ENCODE measurements at regions not wholly inside any gene's neighbourhood (a gene's known extent, or its start where the extent isn't known, plus 50 kb on each side); places are given as distances from the start of the nearest gene placed in this dataset.

- TF ChIP-seq, protein P1, sequence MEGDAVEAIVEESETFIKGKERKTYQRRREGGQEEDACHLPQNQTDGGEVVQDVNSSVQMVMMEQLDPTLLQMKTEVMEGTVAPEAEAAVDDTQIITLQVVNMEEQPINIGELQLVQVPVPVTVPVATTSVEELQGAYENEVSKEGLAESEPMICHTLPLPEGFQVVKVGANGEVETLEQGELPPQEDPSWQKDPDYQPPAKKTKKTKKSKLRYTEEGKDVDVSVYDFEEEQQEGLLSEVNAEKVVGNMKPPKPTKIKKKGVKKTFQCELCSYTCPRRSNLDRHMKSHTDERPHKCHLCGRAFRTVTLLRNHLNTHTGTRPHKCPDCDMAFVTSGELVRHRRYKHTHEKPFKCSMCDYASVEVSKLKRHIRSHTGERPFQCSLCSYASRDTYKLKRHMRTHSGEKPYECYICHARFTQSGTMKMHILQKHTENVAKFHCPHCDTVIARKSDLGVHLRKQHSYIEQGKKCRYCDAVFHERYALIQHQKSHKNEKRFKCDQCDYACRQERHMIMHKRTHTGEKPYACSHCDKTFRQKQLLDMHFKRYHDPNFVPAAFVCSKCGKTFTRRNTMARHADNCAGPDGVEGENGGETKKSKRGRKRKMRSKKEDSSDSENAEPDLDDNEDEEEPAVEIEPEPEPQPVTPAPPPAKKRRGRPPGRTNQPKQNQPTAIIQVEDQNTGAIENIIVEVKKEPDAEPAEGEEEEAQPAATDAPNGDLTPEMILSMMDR (conservative IDR thresholded peaks at IDR 0.05; ENCODE audit: low read length): peak; percentile 51
- no peak for TF ChIP-seq EZH2phosphoT487 (IDR thresholded peaks at IDR 0.05; ENCODE audit: borderline replicate concordance)
Measured at GRCh38 chr3:56919137-56919796, 117.5 kb upstream of the ARHGEF3 start.
